GM21825 (cell line): ENCODE measurements at regions not wholly inside any gene's neighbourhood (a gene's known extent, or its start where the extent isn't known, plus 50 kb on each side); places are given as distances from the start of the nearest gene placed in this dataset.
"Not testable (repeated sequence)": the region's sequence is repeated elsewhere in the genome, so short reads cannot be mapped to it uniquely, and the experiment has no call there.

ENCODE experiments used
- ATAC-seq: cut with Tn5 transposase; IDR thresholded peaks from one replicate; pipeline ENCODE4 v1.9.1; 2021; ENCODE audit warnings: mild to moderate bottlenecking, moderate library complexity; ENCODE audit not compliant: unreplicated experiment

- not testable (repeated sequence) for ATAC-seq
These were observed 862.7 kb downstream of the ZPLD1 start for GRCh38 chr3:103297502-103297901.

- no peak for ATAC-seq
These were observed 871.3 kb downstream of the ZPLD1 start for GRCh38 chr3:103306104-103306503.

GRCh38 chr3:103308921-103309320, 874.1 kb downstream of the ZPLD1 start:
- no peak for ATAC-seq

- no peak for ATAC-seq
These were observed 885.1 kb downstream of the ZPLD1 start for GRCh38 chr3:103319912-103320311.

- ATAC-seq = no peak
These were observed 902.5 kb downstream of the ZPLD1 start for GRCh38 chr3:103337179-103337845.

GRCh38 chr3:103341078-103341606, 906.3 kb downstream of the ZPLD1 start:
- no peak for ATAC-seq

GRCh38 chr3:103342205-103342731, 907.5 kb downstream of the ZPLD1 start:
- no peak for ATAC-seq

GRCh38 chr3:103349760-103350159, 914.9 kb downstream of the ZPLD1 start:
- no peak for ATAC-seq

GRCh38 chr3:103365467-103365866, 930.7 kb downstream of the ZPLD1 start:
- ATAC-seq = no peak

GRCh38 chr3:103367481-103367880, 932.7 kb downstream of the ZPLD1 start:
- no peak for ATAC-seq

GRCh38 chr3:103371411-103371810, 936.6 kb downstream of the ZPLD1 start:
- ATAC-seq = no peak

- no peak for ATAC-seq
These were observed 937.2 kb downstream of the ZPLD1 start for GRCh38 chr3:103372031-103372430.

GRCh38 chr3:103380391-103380790, 945.6 kb downstream of the ZPLD1 start:
- ATAC-seq = no peak

GRCh38 chr3:103381296-103382079, 946.7 kb downstream of the ZPLD1 start:
- ATAC-seq = no peak

GRCh38 chr3:103385961-103386656, 951.3 kb downstream of the ZPLD1 start:
- ATAC-seq = no peak

- no peak for ATAC-seq
These were observed 953.4 kb downstream of the ZPLD1 start for GRCh38 chr3:103388214-103388613.

GRCh38 chr3:103389356-103389755, 954.5 kb downstream of the ZPLD1 start:
- no peak for ATAC-seq

- ATAC-seq = no peak
These were observed 958.8 kb downstream of the ZPLD1 start for GRCh38 chr3:103393395-103394186.

- ATAC-seq = no peak
These were observed 968.4 kb downstream of the ZPLD1 start for GRCh38 chr3:103403191-103403590.

- no peak for ATAC-seq
These were observed 971.6 kb downstream of the ZPLD1 start for GRCh38 chr3:103406320-103406850.
